Tibial nerve (tissue), 4 donors: ENCODE measurements at regions not wholly inside any gene's neighbourhood (a gene's known extent, or its start where the extent isn't known, plus 50 kb on each side); places are given as distances from the start of the nearest gene placed in this dataset.

Experiments used
- DNase-seq, 2 donors: peaks; one replicate each; pipeline ENCODE4 v3.0.0-alpha.2; 2019; ENCODE audit warnings: low spot score in 2 of 2
- H3K27ac ChIP-seq, 4 donors: fragments of 200-600 bp; sonication (generic) in 3 of 4; one replicate each; pipeline ENCODE4 v1.5.1; 2017 to 2019; ENCODE audit warnings: mild to moderate bottlenecking in 1 of 4
- H3K27me3 ChIP-seq, 2 donors: fragments of 200-600 bp; sonication (generic) in 1 of 2; one replicate each; pipeline versions ENCODE4 v1.5.1 to v1.6.0; 2017 to 2019
- H3K36me3 ChIP-seq, 3 donors: fragments of 200-600 bp; sonication (generic); one replicate each; pipeline ENCODE4 v1.5.1; 2018 to 2019
- H3K4me1 ChIP-seq, 4 donors: fragments of 200-600 bp; sonication (generic) in 3 of 4; one replicate each; pipeline ENCODE4 v1.5.1; 2017 to 2019
- H3K4me3 ChIP-seq, 4 donors: fragments of 200-600 bp; sonication (generic) in 3 of 4; one replicate each; pipeline ENCODE4 v1.5.1; 2017 to 2019; ENCODE audit warnings: mild to moderate bottlenecking in 1 of 4, moderate library complexity in 1 of 4
- H3K9me3 ChIP-seq, 4 donors: fragments of 200-600 bp; sonication (generic) in 3 of 4; one replicate each; pipeline ENCODE4 v1.5.1; 2017 to 2019
- EP300 ChIP-seq, 2 donors: sonication (generic); formaldehyde crosslinking; IDR thresholded peaks; one replicate each; pipeline ENCODE4 v1.6.1; 2017; ENCODE audit warnings: antibody characterized with exemption in 2 of 2, mild to moderate bottlenecking in 1 of 2
- POLR2A ChIP-seq, 2 donors: fragments of 450-650 bp; IDR thresholded peaks; one replicate each; pipeline ENCODE4 v1.6.1; 2017; ENCODE audit warnings: antibody characterized with exemption in 2 of 2, mild to moderate bottlenecking in 2 of 2, moderate library complexity in 2 of 2
- WGBS, 2 donors: methylation state at CpG; one replicate each; pipeline ENCODE4 v1.1.5; 2018; 5-methylcytosine and 5-hydroxymethylcytosine counted together
- TF ChIP-seq, protein P1 (sequence below), 5 experiments: fragments of 200-600 bp in 3 of 5; fragments of 450-650 bp in 2 of 5; sonication (generic) in 3 of 5; IDR thresholded peaks; one replicate each; pipeline ENCODE4 v1.5.1; 2016 to 2019; ENCODE audit warnings: antibody characterized with exemption in 5 of 5, mild to moderate bottlenecking in 3 of 5, moderate library complexity in 2 of 5

DNA sequence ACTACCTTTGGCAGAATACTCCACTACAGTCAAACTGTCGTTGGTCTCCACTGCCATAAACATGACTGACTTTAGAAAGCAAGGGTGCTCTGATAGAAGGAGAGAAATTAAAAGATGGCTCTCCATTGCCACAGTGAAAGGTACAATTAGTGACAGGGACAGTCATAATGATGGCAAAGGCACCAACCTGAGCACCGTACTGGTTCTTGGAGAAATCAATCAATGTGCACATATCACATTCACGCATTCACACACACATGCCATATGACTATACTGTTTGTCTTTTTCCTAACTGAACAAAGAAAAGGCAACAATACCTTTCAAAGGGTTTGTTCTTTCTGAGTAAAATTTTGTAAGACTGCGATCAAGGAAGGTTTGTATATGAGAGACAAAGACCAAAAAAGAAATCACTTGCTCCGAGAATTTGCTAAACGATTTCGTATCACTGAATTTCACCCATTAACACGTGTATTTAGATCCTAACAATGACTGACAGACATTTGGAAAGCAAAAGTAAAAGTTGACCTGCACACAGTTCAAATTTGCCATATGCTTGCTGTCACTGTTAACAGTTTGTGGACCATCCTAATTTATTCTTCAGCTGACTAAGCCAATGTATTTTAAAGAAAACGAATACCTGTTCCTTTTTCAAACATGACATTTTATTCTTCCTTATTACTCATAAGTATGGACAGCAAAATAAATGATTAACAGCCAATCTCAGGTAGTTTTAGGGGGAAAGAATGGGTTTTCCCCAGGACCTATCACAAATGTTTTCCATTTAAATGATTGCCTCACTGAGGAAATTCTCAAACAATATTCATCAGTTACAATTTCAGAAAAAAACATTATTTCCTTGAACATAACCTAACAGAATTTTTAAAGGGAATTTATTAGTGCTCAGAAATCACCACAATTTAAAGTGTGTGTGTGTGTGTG is 644.4 kb downstream of the ZEB2 start:
- H3K4me3 ChIP-seq = no peak overlapping the region
- no peak for TF ChIP-seq EP300 (IDR thresholded peaks at IDR 0.05)
- no peak for TF ChIP-seq POLR2A (IDR thresholded peaks at IDR 0.05)
- TF ChIP-seq, protein P1, sequence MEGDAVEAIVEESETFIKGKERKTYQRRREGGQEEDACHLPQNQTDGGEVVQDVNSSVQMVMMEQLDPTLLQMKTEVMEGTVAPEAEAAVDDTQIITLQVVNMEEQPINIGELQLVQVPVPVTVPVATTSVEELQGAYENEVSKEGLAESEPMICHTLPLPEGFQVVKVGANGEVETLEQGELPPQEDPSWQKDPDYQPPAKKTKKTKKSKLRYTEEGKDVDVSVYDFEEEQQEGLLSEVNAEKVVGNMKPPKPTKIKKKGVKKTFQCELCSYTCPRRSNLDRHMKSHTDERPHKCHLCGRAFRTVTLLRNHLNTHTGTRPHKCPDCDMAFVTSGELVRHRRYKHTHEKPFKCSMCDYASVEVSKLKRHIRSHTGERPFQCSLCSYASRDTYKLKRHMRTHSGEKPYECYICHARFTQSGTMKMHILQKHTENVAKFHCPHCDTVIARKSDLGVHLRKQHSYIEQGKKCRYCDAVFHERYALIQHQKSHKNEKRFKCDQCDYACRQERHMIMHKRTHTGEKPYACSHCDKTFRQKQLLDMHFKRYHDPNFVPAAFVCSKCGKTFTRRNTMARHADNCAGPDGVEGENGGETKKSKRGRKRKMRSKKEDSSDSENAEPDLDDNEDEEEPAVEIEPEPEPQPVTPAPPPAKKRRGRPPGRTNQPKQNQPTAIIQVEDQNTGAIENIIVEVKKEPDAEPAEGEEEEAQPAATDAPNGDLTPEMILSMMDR (IDR thresholded peaks at IDR 0.05) = no peak
- no peaks in the 10 kb centered on the region for H3K27me3 ChIP-seq
- 82 to 90% methylated on average over 9 of the region's 9 CpGs for WGBS, 2 donors
- peaks cover 0 to 19% (median 7%) of the 10 kb centered on the region in 4 donors for H3K9me3 ChIP-seq
- DNase-seq = no peak
- H3K27ac ChIP-seq = no peak overlapping the region
- no peaks in the 10 kb centered on the region for H3K4me1 ChIP-seq
- H3K36me3 ChIP-seq = no peaks in the 10 kb centered on the region

DNA sequence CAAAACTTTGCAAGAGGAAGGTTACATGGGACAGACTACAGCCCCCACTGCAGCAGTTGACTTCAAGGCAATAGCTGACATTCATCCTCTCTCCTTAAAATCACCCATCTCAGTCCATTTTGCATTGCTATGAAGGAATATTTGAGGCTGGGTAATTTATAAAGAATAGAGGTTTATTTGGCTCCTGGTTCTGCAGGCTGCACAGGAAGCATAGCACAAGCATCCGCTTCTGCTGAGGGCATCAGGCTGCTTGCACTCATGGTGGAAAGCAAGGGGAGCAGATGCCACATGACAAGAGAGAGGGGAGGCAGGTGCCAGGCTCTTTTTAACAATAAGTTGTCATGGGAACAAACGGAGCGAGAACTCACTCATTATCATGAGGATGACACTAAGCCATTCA is 646.0 kb downstream of the ZEB2 start:
- 94 to 95% methylated on average over 3 of the region's 3 CpGs for WGBS, 2 donors
- Histone ChIP-seq H3K27ac (no peak overlapping the region), H3K36me3 (no peaks in the 10 kb centered on the region), H3K4me3 (no peak overlapping the region), H3K27me3 (no peaks in the 10 kb centered on the region), H3K4me1 (no peaks in the 10 kb centered on the region), H3K9me3 (peaks cover 0 to 35% (median 11%) of the 10 kb centered on the region in 4 donors)
- TF ChIP-seq EP300 (IDR thresholded peaks at IDR 0.05) (no peak), POLR2A (IDR thresholded peaks at IDR 0.05) (no peak)
- TF ChIP-seq, protein P1 (IDR thresholded peaks at IDR 0.05) = no peak
- no peak for DNase-seq

DNA sequence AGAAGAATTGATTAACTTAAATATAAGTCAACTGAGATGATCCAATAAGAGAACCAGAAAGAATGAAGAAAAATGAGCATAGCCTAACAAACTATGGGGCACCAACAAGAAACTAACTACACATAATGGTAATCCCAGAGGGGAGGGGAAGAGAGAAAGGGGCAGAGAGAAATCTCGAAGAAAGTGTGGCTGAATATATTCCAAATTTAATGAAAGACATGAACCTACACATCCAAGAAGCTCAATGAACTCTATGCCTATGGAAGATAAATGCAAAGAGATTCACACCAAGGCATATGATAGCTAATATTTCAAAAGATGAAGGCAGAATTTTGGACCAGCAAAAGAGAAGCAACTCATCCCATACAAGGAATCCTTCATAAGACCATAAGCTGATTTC is 649.2 kb downstream of the ZEB2 start:
- H3K27me3 ChIP-seq = no peaks in the 10 kb centered on the region
- 87 to 98% methylated on average over 1 of the region's 1 CpG for WGBS, 2 donors

DNA sequence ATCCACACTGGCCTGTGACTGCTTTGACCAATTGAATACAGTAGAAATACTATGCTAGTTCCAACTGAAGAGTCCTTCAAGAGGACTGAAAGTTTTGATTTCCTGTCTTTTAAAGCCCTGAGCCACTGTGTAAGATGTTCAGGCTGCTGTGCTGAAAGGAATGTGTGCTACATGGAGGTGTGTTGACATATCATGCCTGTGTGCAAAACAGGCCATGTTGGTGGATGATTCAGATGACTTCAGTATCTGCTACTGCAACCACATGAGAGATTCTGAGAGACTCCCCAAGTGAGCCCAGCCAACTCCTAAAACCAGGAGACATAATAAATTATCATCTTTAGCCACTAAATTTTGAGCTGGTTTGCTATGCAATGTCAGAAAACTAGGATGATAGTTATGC is 662.9 kb downstream of the ZEB2 start:
- no peaks in the 10 kb centered on the region for H3K27me3 ChIP-seq
- no peak for TF ChIP-seq EP300 (IDR thresholded peaks at IDR 0.05)
- TF ChIP-seq, protein P1 (IDR thresholded peaks at IDR 0.05) = no peak
- no peak for TF ChIP-seq POLR2A (IDR thresholded peaks at IDR 0.05)
- H3K4me1 ChIP-seq = no peaks in the 10 kb centered on the region
- H3K9me3 ChIP-seq = no peaks in the 10 kb centered on the region
- DNase-seq = no peak
- no peak overlapping the region for H3K27ac ChIP-seq
- no peak overlapping the region for H3K4me3 ChIP-seq
- H3K36me3 ChIP-seq = no peaks in the 10 kb centered on the region

More for the DNA sequence above, 649.2 kb downstream of the ZEB2 start:
- Histone ChIP-seq H3K9me3 (peaks cover 0 to 44% (median 11%) of the 10 kb centered on the region in 4 donors), H3K4me1 (no peaks in the 10 kb centered on the region), H3K4me3 (no peak overlapping the region), H3K27ac (no peak overlapping the region), H3K36me3 (no peaks in the 10 kb centered on the region)
- DNase-seq = no peak
- no peak for TF ChIP-seq POLR2A (IDR thresholded peaks at IDR 0.05)
- TF ChIP-seq, protein P1 (IDR thresholded peaks at IDR 0.05) = no peak
- TF ChIP-seq EP300 (IDR thresholded peaks at IDR 0.05) = no peak

DNA sequence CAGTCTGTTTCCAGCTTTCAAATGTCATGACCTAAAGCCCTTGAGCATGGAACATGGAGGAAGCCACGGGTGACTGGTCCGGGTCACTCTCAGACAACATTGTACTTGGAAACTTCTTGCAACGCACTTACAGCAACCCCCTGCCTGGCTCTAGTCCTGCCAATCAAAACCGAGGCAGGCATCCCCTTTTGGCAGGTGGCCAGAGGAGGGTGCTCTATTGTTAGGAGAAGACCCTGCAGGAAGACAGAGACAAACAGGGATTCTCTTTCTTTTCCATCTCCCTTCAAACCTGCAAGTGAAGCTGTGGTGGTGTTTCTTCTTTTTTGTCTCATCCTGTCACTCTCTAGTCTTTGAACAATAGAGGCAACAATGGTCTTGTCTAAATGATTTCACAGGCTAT is 667.2 kb downstream of the ZEB2 start:
- no peaks in the 10 kb centered on the region for H3K4me1 ChIP-seq
- no peaks in the 10 kb centered on the region for H3K27me3 ChIP-seq
- 38 to 46% methylated on average over 4 of the region's 4 CpGs for WGBS, 2 donors
- DNase-seq = no peak
- H3K27ac ChIP-seq = no peak overlapping the region
- TF ChIP-seq, protein P1 (IDR thresholded peaks at IDR 0.05) = no peak
- TF ChIP-seq POLR2A (IDR thresholded peaks at IDR 0.05) (no peak), EP300 (IDR thresholded peaks at IDR 0.05) (no peak)
- no peaks in the 10 kb centered on the region for H3K9me3 ChIP-seq
- H3K36me3 ChIP-seq = no peaks in the 10 kb centered on the region
- H3K4me3 ChIP-seq = no peak overlapping the region
